HL-60 (cell line): ENCODE measurements at regions not wholly inside any gene's neighbourhood (a gene's known extent, or its start where the extent isn't known, plus 50 kb on each side); places are given as distances from the start of the nearest gene placed in this dataset.

Source experiments
- DNase-seq, 2 experiments: peaks; one replicate each; pipeline ENCODE4 v3.0.0-alpha.2; 2010 to 2020; ENCODE audit warnings: low read depth in 1 of 2, low spot score in 1 of 2
- H3K27ac ChIP-seq: fragments of 250-450 bp; sonication (Bioruptor Pico); replicated peaks from 2 replicates; pipeline ENCODE4 v1.5.1; 2020; ENCODE audit warnings: mild to moderate bottlenecking, moderate library complexity
- H3K27me3 ChIP-seq: fragments of 250-450 bp; sonication (Bioruptor Pico); 2 replicates; pipeline ENCODE4 v1.5.1; 2021; ENCODE audit warnings: mild to moderate bottlenecking, moderate library complexity; ENCODE audit not compliant: insufficient read depth, poor library complexity, severe bottlenecking
- H3K4me3 ChIP-seq: replicated peaks from 2 replicates; pipeline ENCODE4 v1.5.1; 2011; ENCODE audit warnings: mild to moderate bottlenecking, control low read depth, low read length; ENCODE audit not compliant: insufficient read depth
- GABPA ChIP-seq: IDR thresholded peaks from 2 replicates; pipeline ENCODE4 v1.6.1; 2012; ENCODE audit warnings: low read depth
- POLR2AphosphoS5 ChIP-seq: IDR thresholded peaks from 2 replicates; pipeline ENCODE4 v1.6.1; 2012; ENCODE audit warnings: low read depth
- SPI1 ChIP-seq: IDR thresholded peaks from 2 replicates; pipeline ENCODE4 v1.6.1; 2012; ENCODE audit warnings: low read depth, mild to moderate bottlenecking, borderline replicate concordance
- TF ChIP-seq, protein P1 (sequence below): IDR thresholded peaks from one replicate; pipeline ENCODE4 v1.5.1; 2011; ENCODE audit warnings: low read length, control low read depth, inconsistent platforms; ENCODE audit not compliant: insufficient read depth
- TF ChIP-seq, protein P2 (sequence below): IDR thresholded peaks from 2 replicates; pipeline ENCODE4 v1.6.1; 2012; ENCODE audit warnings: low read depth; ENCODE audit not compliant: insufficient replicate concordance

DNA sequence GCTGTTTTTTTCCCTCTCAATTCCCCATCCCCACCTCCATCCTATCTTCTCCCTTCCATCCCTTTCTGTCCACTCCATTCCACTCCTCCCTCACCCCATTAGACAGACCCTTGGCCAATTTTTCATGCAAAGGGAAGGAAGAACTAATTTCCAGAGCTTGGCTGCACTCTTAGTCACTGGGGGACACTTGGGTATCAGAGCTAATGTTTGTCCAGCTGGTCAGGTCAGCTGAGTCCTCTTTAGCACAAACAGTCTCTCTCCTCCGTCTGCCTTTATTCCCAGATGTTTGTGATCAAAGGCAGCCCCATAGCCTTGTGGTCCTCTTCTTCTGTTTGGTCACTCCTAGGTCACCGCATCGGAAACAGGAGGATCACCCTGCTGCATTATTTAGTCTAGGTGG, 148.5 kb downstream of the NMUR2 start:
- Histone ChIP-seq H3K4me3 (no peak overlapping the region), H3K27me3 (peaks cover 10% of the 10 kb centered on the region), H3K27ac (no peak overlapping the region)
- no peak for TF ChIP-seq SPI1
- TF ChIP-seq, protein P1, sequence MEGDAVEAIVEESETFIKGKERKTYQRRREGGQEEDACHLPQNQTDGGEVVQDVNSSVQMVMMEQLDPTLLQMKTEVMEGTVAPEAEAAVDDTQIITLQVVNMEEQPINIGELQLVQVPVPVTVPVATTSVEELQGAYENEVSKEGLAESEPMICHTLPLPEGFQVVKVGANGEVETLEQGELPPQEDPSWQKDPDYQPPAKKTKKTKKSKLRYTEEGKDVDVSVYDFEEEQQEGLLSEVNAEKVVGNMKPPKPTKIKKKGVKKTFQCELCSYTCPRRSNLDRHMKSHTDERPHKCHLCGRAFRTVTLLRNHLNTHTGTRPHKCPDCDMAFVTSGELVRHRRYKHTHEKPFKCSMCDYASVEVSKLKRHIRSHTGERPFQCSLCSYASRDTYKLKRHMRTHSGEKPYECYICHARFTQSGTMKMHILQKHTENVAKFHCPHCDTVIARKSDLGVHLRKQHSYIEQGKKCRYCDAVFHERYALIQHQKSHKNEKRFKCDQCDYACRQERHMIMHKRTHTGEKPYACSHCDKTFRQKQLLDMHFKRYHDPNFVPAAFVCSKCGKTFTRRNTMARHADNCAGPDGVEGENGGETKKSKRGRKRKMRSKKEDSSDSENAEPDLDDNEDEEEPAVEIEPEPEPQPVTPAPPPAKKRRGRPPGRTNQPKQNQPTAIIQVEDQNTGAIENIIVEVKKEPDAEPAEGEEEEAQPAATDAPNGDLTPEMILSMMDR: no peak
- TF ChIP-seq POLR2AphosphoS5: no peak
- TF ChIP-seq, protein P2, sequence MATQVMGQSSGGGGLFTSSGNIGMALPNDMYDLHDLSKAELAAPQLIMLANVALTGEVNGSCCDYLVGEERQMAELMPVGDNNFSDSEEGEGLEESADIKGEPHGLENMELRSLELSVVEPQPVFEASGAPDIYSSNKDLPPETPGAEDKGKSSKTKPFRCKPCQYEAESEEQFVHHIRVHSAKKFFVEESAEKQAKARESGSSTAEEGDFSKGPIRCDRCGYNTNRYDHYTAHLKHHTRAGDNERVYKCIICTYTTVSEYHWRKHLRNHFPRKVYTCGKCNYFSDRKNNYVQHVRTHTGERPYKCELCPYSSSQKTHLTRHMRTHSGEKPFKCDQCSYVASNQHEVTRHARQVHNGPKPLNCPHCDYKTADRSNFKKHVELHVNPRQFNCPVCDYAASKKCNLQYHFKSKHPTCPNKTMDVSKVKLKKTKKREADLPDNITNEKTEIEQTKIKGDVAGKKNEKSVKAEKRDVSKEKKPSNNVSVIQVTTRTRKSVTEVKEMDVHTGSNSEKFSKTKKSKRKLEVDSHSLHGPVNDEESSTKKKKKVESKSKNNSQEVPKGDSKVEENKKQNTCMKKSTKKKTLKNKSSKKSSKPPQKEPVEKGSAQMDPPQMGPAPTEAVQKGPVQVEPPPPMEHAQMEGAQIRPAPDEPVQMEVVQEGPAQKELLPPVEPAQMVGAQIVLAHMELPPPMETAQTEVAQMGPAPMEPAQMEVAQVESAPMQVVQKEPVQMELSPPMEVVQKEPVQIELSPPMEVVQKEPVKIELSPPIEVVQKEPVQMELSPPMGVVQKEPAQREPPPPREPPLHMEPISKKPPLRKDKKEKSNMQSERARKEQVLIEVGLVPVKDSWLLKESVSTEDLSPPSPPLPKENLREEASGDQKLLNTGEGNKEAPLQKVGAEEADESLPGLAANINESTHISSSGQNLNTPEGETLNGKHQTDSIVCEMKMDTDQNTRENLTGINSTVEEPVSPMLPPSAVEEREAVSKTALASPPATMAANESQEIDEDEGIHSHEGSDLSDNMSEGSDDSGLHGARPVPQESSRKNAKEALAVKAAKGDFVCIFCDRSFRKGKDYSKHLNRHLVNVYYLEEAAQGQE: no peak
- TF ChIP-seq GABPA: no peak
- DNase-seq: no peak

DNA sequence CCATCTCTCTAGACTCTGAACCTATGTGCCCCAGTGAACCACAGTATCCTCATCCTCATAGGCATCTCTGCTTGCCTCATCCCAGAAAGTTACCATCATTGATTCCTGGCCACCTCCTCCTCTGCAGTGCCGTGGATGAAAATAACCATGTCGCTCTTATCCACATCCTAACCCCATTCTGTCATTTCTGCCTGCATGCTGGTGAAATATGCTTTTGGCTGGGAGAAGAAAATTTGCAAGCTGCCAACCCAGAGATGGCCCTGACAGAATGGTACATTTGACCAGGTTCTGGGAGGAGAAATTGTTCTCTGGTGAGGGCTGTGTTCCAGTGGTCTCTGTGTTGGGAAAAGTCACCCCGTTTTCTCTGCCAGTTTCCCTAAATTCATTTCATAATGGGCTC, 149.7 kb downstream of the NMUR2 start:
- Histone ChIP-seq H3K4me3 (no peak overlapping the region), H3K27me3 (peaks cover 10% of the 10 kb centered on the region), H3K27ac (no peak overlapping the region)
- TF ChIP-seq, protein P1: no peak
- TF ChIP-seq POLR2AphosphoS5 (no peak), GABPA (no peak), SPI1 (no peak)
- TF ChIP-seq, protein P2: no peak
- DNase-seq: no peak

DNA sequence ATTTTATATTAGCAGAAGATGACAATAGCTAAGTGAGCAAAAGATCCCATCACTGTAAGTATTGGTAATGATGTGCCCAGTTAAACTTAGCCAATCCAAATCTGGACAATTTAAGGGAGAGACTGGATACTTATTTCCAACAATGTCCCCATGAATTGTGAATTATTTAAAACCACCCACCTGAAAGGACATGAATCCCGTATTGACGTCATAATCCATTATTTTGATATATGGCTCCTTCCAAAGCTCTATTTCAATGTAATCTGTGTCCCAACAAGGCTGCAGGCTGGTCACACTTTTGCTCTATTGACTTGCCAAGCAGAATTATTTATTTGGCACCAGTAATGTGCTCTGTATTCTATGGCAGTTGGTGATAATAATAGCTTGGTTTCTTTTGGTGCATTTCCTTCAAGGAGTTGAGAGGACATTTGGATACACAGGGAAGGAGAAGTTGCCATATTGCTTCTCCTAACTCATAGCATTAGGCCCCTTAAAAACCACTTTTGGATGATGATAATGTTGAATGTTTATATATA, 157.2 kb downstream of the NMUR2 start:
- no peak for TF ChIP-seq SPI1
- TF ChIP-seq, protein P1: no peak
- TF ChIP-seq POLR2AphosphoS5: no peak
- TF ChIP-seq GABPA: no peak
- TF ChIP-seq, protein P2: no peak
- H3K4me3 ChIP-seq: no peak overlapping the region
- DNase-seq: no peak
- H3K27ac ChIP-seq: no peak overlapping the region
- H3K27me3 ChIP-seq: no peaks in the 10 kb centered on the region
